DOHH2 (cell line): ENCODE measurements at regions not wholly inside any gene's neighbourhood (a gene's known extent, or its start where the extent isn't known, plus 50 kb on each side); places are given as distances from the start of the nearest gene placed in this dataset.

Experiments
- EZH2phosphoT487 ChIP-seq: fragments of 200-600 bp; sonication (generic); IDR thresholded peaks from 2 replicates; pipeline ENCODE4 v1.6.1; 2017; ENCODE audit warnings: borderline replicate concordance, mild to moderate bottlenecking, antibody characterized with exemption, low read length, moderate library complexity, mixed read lengths
- TF ChIP-seq, protein P1 (sequence below): fragments of 200-600 bp; sonication (generic); IDR thresholded peaks from one replicate; pipeline ENCODE4 v1.5.1; 2014; ENCODE audit warnings: antibody characterized with exemption, mild to moderate bottlenecking, low read depth, low read length; ENCODE audit not compliant: poor library complexity, severe bottlenecking

GRCh38 chr12:96136161-96136560, 58.0 kb upstream of the ELK3 start:
- TF ChIP-seq, protein P1, sequence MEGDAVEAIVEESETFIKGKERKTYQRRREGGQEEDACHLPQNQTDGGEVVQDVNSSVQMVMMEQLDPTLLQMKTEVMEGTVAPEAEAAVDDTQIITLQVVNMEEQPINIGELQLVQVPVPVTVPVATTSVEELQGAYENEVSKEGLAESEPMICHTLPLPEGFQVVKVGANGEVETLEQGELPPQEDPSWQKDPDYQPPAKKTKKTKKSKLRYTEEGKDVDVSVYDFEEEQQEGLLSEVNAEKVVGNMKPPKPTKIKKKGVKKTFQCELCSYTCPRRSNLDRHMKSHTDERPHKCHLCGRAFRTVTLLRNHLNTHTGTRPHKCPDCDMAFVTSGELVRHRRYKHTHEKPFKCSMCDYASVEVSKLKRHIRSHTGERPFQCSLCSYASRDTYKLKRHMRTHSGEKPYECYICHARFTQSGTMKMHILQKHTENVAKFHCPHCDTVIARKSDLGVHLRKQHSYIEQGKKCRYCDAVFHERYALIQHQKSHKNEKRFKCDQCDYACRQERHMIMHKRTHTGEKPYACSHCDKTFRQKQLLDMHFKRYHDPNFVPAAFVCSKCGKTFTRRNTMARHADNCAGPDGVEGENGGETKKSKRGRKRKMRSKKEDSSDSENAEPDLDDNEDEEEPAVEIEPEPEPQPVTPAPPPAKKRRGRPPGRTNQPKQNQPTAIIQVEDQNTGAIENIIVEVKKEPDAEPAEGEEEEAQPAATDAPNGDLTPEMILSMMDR, result no peak
- no peak for TF ChIP-seq EZH2phosphoT487
